ENCODE measurements at regions not wholly inside any gene's neighbourhood (a gene's known extent, or its start where the extent isn't known, plus 50 kb on each side); places are given as distances from the start of the nearest gene placed in this dataset.

DNA sequence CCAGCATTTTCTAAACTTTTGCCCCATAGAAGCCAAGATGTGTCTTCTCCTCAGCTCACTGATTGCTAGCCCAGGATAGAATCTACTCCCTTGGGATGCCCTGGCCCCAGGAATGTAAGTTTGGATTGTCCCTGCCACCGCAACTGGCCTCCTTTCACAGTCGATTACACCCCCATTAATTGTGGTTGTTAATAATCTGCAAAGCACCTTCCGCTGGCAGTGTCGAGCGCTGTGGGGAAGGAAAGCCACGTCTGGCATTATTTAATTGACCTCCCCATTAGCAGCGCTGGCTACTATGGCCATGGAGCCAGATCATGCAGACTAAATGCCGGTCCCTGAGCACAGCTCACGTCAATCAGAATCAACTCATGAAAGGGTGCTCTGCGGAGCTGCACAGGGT lies 597.3 kb upstream of the PLXNA2 start:
- DNase-seq (ENCODE audit: low read depth in 2 of 2) = no peak

DNA sequence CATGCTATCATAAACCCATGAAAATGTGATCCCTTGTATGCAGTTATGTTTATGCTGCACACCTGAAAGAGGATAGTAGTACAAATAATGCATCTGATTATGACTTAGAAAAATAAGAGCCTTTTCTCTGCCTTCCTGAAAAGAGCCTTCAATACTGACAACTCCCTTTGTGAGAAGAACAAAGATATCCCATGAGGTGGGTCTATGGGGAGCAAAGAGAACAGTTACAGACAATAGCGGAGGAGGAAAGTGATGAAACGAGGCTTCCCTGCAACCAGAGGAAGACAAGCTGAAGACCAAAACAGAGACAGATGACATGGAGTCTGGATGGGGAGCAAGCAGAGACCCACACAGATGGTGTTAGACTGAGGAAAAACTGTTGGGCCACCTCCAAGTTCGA lies 598.3 kb upstream of the PLXNA2 start:
- DNase-seq (ENCODE audit: low read depth in 2 of 2) = no peak

DNA sequence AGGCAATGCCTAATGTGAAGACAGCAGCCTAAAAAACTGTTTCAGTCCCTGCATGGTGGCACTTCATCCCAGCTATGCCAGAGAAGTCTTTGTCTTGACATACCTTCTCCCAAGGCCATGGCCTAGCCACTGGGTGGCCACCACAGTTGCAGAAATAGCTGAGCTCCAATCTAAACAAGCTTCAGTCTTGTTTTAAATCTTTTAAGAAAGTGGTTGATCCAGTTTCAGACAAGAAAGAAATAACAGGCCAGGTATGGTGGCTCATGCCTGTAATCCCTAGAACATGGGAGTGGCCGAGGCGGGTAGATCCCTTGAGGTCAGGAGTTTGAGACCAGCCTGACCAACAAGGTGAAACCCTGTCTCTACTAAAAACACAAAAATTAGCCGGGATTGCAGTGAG lies 600.0 kb upstream of the PLXNA2 start:
- no peak for DNase-seq (ENCODE audit: low read depth in 2 of 2)

DNA sequence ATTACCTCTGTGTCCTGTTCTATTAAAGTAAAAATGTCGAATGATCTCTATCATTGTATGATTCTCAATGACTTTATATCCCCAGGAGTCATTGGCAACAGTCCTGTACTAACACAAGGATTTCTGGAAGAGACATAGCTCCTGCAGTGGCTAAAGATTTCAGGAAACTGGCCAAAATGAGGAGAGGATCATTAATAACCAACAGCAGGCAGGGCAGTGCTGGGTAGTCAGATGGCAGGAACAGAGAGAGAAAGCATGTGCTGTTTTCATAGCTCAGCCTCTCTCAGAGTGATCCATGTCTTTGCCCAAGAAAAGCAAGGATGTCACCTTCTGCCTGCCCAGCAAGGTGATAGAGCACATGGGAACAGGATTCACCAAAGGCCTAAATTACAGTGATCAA lies 604.7 kb upstream of the PLXNA2 start:
- no peak for DNase-seq (ENCODE audit: low read depth in 2 of 2)

DNA sequence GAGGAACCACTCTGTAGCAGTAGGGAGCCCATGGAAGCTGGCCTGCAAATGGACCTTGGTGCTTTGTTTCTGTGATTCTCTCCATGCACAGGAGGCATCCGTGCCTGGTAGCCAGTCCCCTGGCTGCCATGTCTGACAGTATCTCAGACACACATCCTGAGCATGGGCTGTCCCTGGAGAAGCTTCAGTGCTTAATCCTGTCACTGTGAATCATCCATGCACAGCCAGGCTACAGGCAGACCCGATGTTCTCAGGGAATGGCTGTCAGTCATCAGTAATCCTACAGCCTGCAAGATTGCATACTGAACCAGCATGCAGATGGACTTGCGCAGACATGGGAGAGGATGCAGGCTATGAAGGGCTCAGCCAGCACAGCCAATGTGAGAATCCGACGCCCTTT lies 606.3 kb upstream of the PLXNA2 start:
- DNase-seq (ENCODE audit: low read depth in 2 of 2) = no peak

DNA sequence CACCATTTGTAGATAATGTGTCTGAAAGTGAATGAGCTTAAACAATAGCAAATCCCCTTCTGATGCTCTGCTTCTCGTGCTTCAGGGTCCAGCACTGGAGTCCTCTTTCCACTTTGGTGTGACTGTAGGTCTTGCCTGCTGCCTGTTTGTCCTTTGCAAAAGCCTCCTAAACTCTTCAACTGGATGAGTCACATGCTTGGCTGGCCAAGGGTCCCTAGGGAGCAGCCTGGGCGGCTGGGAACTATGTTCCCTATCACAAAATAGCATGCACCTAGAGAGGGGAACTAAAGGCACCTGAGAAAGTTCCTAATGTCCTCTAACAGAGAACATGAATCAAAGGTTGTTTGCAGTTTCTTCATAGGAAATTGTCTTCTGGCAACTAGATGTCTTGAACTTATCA lies 607.2 kb upstream of the PLXNA2 start:
- no peak for DNase-seq (ENCODE audit: low read depth in 2 of 2)

DNA sequence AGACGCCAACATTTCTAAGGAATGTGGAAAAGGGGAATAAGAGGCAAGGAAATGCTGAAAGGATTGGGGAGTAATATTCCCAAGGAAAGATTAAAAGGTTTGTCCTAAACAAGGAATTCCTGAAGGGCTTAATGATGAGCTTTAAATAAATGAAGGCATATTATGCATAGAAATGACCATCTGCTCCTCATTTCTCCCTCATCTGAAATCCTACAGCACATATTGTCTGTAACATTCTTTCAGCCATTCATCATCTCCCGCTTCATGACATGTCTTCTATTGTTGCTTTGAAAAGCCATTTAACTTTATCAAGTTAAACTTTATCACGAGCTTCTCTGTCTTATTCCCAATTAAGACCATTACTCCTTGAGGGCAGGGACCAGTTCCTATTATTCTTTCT lies 608.7 kb upstream of the PLXNA2 start:
- no peak for DNase-seq (ENCODE audit: low read depth in 2 of 2)

DNA sequence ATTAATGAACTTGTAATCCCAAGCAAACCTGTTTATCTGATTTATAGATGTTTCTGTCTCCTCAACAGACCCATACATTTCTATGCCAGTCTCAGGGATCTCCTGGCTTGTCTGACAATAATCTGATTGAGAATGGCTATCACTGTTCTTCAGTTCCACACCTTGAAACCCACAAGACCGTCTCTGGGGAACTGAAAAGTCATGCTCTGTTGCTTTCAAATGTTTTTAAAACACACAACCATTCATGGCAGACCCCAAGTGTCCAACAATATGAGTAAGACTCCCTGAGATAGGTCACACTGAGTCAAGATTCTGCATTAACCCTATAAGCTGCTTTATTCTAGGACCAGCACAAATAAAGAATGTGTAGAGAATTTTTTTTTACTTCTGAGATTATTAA lies 611.2 kb upstream of the PLXNA2 start:
- no peak for DNase-seq (ENCODE audit: low read depth in 2 of 2)

DNA sequence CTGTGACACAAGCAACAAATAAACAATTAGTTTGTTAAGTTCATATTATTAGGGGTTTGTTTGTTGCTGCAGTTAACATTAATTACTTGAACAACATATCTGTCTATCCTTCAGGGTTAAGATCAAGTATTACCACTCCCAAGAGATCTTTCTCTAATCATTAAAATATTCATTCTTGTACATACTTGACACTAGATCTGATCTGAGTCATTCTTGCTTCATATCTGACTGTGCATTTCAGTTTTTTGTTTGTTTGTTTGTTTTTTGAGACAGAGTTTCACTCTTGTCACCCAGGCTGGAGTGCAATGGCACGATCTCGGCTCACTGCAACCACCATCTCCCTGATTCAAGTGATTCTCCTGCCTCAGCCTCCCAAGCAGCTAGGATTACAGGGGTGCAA lies 613.3 kb upstream of the PLXNA2 start:
- DNase-seq (ENCODE audit: low read depth in 2 of 2) = no peak

DNA sequence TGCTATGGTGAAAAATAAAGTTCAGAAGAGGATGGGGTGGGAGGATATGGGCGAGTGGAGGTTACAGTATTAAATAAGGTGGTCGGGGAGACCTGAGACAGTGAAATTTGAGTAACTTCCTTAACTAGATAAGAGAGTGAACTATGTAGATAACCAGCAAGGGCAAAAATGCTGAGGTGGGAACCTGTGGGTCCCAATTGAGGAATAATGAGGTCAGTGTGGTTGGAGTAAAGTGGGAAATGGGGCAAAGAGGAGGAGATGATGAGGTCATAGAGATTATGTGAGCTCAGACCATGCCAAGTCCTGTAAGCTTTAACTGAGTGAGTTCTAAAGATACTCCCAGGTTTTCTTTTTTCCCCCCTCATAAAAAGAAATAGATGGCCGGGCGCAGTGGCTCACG lies 614.6 kb upstream of the PLXNA2 start:
- no peak for DNase-seq (ENCODE audit: low read depth in 2 of 2)

DNA sequence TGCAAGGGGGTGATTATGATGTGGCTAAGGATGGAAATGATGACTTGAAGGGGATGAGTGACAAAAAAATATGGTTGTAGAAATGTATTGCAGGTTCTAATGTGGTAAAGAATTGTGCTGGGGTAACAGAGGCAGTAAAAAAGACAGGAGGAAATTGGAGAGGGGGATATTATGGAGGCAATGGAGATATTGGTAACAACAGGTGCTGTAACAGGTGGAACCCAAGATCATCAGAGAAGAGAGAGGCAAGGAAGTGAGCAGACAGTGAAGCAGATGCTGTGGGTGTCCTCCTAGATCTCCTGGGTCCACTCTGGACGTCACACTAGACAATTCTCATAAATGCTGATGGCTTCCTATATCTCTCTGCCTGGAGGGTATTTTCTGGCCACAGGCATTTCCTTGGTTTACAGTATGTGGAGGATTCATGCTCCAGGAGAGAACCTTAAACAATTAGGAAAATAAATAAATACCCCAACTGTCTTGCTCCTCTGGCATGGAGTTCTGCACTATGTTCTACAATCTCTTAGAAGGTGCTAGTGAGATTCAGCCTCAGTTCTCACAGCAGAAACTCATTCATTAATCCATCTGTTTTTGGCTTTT lies 620.3 kb upstream of the PLXNA2 start:
- DNase-seq (ENCODE audit: low read depth in 2 of 2) = no peak

DNA sequence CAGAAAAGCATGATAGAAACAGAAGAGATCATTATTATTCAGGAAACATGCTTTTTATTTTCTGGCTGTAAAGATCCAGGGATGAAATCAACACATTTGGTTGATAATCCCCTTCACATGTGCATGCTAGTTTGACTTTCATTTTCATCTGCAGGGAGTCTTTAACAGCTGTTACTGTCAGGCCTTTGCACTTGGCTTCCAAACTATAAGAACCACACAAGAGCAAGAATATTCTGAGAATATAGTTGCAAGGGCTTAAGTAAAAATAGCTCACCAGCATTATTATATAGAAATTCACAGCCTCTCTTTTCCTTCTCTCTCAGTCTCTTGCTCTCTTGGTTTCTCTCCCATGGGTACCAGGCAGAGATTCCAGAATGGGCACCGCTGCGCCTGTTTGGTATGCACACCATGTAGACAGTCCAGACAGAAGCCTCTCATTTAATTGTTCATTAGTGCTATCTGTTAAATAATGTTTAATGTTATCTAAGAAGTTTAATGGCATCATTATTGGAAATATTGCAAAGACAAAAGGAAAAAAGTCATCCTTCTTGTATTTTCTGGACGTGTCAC lies 622.3 kb upstream of the PLXNA2 start:
- no peak for DNase-seq (ENCODE audit: low read depth in 2 of 2)

DNA sequence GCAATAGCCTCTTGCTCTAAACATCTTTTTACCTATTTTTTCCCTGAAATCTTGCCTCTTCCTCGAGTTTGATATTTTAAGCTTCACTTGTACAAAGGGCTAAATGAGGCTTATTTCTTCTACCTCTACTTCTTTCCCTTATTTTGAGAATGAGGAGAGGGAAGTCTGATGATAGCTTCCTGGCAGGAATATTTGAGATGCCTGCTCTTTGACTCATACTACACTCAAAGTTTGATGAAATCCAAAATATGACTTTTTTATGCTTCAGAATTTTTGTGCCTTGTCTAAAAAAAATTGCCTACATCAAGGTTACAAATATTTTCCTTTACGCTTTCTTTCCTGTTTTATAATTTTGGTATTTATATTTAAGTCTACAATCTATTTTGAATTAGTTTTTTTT lies 624.4 kb upstream of the PLXNA2 start:
- DNase-seq (ENCODE audit: low read depth in 2 of 2) = no peak

DNA sequence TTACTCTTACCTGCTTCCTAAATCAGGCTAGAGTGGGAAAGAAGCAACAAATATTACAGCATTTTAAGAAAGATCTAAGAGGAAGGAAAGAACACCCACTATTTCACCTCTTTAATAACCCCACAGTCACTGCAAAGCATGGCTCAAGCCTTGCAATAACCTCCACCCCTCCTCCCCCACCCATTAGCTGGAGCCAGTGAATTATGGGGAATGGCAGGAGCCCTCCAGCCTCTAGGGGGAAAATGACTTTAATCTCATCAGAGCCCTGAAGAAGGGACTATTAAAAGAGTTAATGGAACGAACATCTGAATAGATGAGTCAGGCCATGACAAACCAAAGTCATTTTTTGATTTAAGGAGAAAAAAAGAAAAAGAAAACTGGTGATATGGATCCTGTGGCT lies 630.7 kb upstream of the PLXNA2 start:
- no peak for DNase-seq (ENCODE audit: low read depth in 2 of 2)

DNA sequence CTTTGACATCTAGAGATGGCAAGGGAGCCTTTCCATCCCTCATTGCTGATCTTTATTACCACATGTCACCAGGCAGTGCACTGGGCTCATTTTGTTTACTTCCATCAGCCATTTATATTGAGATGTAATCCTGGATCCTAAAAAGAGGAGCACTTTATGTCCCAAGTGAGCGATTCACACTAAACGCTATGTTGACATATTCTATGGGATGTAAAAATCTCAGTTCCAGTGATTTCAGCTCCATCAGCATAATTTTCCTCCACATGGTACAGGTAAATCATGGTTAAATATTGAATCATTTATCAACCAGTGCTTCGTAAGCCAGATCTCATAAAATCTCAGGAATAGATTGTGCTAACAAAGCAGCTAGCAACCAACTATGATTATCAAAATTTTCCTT lies 634.8 kb upstream of the PLXNA2 start:
- DNase-seq (ENCODE audit: low read depth in 2 of 2) = no peak

DNA sequence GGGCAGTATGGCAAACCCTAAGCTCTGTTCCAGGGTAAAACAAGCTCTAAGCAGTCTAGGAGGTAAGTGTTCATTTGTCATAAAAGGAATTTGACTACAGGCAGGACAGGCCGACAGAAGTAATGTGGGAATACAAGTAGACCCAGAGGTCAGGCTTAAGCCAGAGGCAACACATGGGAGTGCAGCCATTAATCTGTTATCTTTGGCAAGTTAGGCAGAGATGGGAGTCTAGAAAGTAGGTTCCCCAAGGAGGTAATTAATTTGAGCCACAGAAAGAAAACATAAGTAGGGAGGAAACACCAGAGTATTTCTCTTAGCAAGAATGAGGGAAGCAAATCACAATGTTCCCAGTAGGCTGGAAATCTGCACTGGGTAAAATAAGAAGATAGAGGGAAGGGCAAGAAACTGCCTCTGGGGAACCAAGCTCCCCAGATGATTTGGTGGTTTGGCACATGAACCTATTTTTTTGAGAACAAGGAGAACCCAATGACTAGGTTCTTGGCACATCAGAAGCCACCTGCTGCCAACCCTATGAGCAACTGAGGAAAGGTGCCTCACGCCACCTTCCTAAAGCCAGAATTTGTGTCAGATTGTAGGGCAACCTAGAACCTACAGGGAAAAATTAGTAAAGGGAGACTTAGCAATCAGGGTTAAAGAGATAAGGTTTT lies 636.4 kb upstream of the PLXNA2 start:
- DNase-seq (ENCODE audit: low read depth in 2 of 2) = no peak

DNA sequence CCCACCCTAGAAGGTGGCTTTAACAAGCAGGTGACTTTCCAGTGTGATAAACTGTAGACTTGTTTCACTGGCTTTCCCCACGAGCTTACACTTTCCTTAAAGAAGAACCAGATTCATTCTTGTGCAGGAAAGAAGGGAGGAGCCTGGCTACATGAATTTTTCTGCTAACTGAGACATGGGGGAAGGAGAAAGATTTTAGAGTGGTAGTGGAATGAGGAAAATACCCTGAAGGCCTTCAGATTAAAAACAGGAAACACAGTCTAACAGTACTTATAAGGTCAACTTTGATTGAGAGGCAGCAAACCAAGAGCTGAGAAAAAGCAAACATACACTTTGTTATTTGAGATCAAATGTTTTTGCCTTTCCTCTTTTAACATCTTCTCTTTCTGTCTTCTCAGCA lies 640.9 kb upstream of the PLXNA2 start:
- DNase-seq (ENCODE audit: low read depth in 2 of 2) = no peak

DNA sequence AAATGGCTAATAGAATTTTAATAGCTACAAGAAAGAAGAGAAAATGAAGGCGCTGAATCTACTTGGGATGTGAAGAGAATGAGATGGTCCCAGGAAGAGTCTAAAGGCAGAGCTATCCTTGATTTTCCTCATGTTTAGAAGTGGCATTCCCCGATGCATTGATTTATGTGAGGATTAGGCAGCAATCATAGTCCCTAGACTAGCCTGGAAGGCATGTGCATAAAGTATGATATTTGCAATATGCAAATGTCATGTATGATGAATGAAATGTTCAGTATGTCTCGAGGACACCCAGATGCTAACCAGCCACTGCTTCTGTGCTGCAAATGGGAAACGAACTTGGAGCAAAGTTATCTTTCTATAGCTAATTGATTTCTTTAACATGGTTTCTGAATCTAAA lies 641.5 kb upstream of the PLXNA2 start:
- DNase-seq (ENCODE audit: low read depth in 2 of 2) = no peak

DNA sequence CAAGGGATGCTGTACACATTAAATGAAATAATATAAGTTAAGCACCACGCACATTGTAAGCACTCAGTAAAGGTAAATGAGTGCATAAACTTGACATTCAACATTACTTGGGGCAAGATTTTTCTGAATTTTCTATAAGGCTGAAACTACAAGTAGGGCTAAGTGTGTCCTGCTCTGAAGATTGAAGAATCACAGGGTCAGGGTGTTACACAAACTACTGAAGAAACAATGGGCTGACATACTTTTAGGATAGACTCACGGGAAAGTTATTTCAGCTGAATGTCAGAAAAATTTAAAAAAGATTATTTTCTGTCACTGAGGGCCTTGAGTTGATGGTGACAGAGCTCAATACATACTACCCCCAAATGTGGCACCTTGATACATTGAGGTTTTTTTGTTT lies 644.2 kb upstream of the PLXNA2 start:
- no peak for DNase-seq (ENCODE audit: low read depth in 2 of 2)

DNA sequence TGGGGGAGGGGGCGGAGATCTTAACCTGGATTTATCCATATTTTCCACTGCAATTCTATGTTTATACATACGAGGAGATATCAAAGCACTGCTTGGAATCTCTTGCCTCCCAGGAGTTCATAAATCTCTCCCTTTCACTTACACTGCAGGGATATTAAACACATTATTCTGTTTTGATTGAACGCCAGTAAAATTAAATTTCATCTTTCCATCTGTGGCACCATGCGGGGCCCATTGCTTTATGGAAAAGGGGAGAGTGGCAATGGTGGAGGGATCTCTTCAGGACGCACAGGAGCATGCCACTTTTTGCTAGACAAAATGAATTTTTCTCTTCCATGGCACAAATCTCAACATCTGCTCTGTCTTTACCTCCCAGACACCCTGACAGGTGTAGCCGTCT lies 648.0 kb upstream of the PLXNA2 start:
- DNase-seq (ENCODE audit: low read depth in 2 of 2) = no peak

DNA sequence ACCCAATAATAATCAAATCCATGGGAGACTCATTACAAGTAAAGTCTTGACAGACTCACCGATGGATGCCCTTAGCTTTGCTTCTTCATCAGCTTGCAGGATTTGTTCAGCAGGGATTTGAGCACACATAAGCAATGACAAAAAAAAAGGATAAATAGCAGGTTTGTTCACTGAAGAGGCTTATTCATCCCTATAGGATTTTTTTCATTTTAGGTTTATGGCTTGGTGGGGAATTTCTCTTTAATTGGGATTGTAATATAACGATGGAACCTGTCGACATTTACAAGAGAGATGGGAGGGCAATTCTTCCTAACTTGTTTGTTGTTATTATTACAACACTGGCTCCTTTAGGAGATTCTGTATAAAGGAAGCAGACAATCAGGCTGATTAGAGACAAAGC lies 649.1 kb upstream of the PLXNA2 start:
- DNase-seq (ENCODE audit: low read depth in 2 of 2) = no peak

DNA sequence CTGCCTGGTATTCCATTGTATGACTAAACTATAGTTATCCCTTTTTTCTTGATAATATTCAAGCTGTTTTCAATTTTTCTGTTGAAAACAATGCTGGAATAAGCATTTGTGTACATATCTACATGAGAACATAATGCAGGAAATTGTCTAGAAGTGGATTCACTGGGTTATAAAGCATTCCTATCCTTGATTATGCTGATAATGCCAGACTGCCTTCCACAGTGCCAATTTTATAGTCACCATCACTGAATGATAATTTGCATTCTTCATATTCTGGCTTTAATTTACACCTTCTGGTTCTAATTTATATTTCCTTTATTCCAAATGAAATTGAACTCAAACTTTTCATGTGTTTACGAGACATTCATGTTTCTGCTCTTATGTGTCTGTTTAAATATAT lies 651.0 kb upstream of the PLXNA2 start:
- no peak for DNase-seq (ENCODE audit: low read depth in 2 of 2)

DNA sequence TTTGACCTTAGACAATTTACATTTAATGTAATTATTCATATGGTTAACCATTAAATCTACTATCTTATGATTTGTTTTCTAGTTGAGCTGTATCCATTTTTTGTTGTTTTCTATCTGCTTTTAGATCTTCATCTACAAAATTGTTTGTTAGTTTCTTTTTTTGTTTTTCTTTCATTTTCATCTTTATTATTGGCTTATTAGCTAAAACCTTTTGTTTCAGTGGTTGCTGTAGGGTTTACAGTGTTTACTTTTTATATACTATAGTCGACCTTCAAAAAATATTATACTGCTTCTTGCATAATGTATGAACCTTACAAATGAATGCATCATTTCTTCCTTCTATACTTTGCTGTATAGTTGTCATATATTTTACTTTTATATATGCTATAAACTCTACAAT lies 651.6 kb upstream of the PLXNA2 start:
- no peak for DNase-seq (ENCODE audit: low read depth in 2 of 2)

DNA sequence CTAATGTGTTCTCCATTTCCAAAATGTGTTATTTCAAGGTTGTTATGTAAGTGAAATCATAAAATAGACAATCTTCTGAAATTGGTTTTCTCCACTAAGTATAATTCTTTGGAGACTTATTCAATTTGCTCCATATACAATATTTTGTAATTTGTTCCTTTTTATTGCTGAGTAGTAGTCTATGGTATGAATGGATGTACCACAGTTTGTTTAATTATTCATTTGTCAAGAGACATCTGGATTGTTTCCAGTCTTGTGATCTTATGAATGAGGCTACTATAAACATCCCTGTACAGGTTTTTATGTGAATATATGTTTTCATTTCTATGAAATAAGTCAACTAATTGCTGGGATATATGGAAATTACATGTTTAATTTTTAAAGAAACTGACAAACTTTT lies 652.6 kb upstream of the PLXNA2 start:
- no peak for DNase-seq (ENCODE audit: low read depth in 2 of 2)
